H1 (cell line): ENCODE measurements at regions not wholly inside any gene's neighbourhood (a gene's known extent, or its start where the extent isn't known, plus 50 kb on each side); places are given as distances from the start of the nearest gene placed in this dataset.

Source experiments
- CTCF ChIA-PET: fragments of 300-600 bp; sonication (Branson Sonifier 250); formaldehyde crosslinking; loops from one replicate; lab custom pipeline; 2021; ENCODE audit not compliant: partially characterized antibody; lab: Charles Lee
- POLR2A ChIA-PET: fragments of 300-600 bp; sonication (Branson Sonifier 250); formaldehyde crosslinking; loops from one replicate; lab custom pipeline; 2021; ENCODE audit warnings: inconsistent platforms; ENCODE audit not compliant: partially characterized antibody; lab: Charles Lee
- DNase-seq, 2 experiments: peaks; one replicate each; pipeline versions ENCODE4 v3.0.0 to v3.0.0-alpha.2; 2010 to 2022; ENCODE audit warnings: low spot score in 2 of 2, low read depth in 1 of 2, mixed read lengths in 1 of 2
- FAIRE-seq: peaks from 2 replicates; lab custom pipeline; 2011; peaks lifted over from hg19 to GRCh38; lab: Jason Lieb, UNC
- H2AFZ ChIP-seq: 2 replicates; pipeline ENCODE4 v1.8.1; 2012; ENCODE audit warnings: low read length, inconsistent platforms
- H2AK5ac ChIP-seq: 2 replicates; pipeline ENCODE4 v1.6.1; 2013; ENCODE audit warnings: low read depth, low read length
- H2BK120ac ChIP-seq: replicated peaks from 2 replicates; pipeline ENCODE3; 2013; ENCODE audit warnings: low read depth, low read length, inconsistent platforms
- H2BK12ac ChIP-seq: 2 replicates; pipeline ENCODE4 v1.6.1; 2013; ENCODE audit warnings: low read depth, low read length
- H2BK15ac ChIP-seq: 2 replicates; pipeline ENCODE4 v1.6.1; 2013; ENCODE audit warnings: low read length
- H2BK20ac ChIP-seq: 2 replicates; pipeline ENCODE4 v1.6.1; 2013; ENCODE audit warnings: low read length
- H2BK5ac ChIP-seq: 2 replicates; pipeline ENCODE4 v1.6.1; 2013; ENCODE audit warnings: low read depth, low read length
- H3K14ac ChIP-seq: 2 replicates; pipeline ENCODE4 v1.6.1; 2013; ENCODE audit warnings: inconsistent platforms; ENCODE audit not compliant: insufficient read length
- H3K18ac ChIP-seq: 2 replicates; pipeline ENCODE4 v1.6.1; 2013; ENCODE audit warnings: low read length; ENCODE audit errors: extremely low read depth
- H3K23ac ChIP-seq: 2 replicates; pipeline ENCODE4 v1.6.1; 2013; ENCODE audit warnings: inconsistent platforms; ENCODE audit not compliant: insufficient read length
- H3K23me2 ChIP-seq: 2 replicates; pipeline ENCODE4 v1.6.1; 2013; ENCODE audit warnings: low read depth, low read length
- H3K27ac ChIP-seq: 2 replicates; pipeline ENCODE4 v1.6.1; 2011; ENCODE audit warnings: low read depth, low read length, inconsistent platforms
- H3K27me3 ChIP-seq, 4 experiments: replicated peaks in 1 of 4; 1 replicate in 1 of 4; 2 replicates in 3 of 4; pipeline versions ENCODE4 v1.6.1 to v1.8.1; 2011 to 2013; ENCODE audit warnings: low read length in 3 of 4, mild to moderate bottlenecking in 3 of 4, inconsistent platforms in 2 of 4, mixed read lengths in 2 of 4, moderate library complexity in 1 of 4; ENCODE audit not compliant: control insufficient read depth in 3 of 4, insufficient read depth in 3 of 4; ENCODE audit errors: extremely low read depth in 1 of 4
- H3K36me3 ChIP-seq, 4 experiments: 2 replicates each; pipeline versions ENCODE4 v1.6.1 to v1.8.1; 2011 to 2013; ENCODE audit warnings: mild to moderate bottlenecking in 4 of 4, low read length in 3 of 4, moderate library complexity in 2 of 4, control low read depth in 1 of 4, inconsistent platforms in 1 of 4; ENCODE audit not compliant: insufficient read depth in 4 of 4, control insufficient read depth in 2 of 4
- H3K4ac ChIP-seq: replicated peaks from 2 replicates; pipeline ENCODE3; 2013; ENCODE audit warnings: low read length, low read depth, mixed read lengths, inconsistent platforms; ENCODE audit not compliant: insufficient read length
- H3K4me1 ChIP-seq, 4 experiments: replicated peaks in 1 of 4; 1 replicate in 1 of 4; 2 replicates in 3 of 4; pipeline versions ENCODE4 v1.6.1 to v1.8.1; 2011 to 2013; ENCODE audit warnings: low read length in 3 of 4, inconsistent platforms in 2 of 4, mixed read lengths in 1 of 4; ENCODE audit not compliant: insufficient read depth in 4 of 4, control insufficient read depth in 3 of 4
- H3K4me2 ChIP-seq, 2 experiments: 2 replicates each; pipeline versions ENCODE4 v1.6.1 to v1.8.1; 2011 to 2013; ENCODE audit warnings: low read depth in 2 of 2, low read length in 2 of 2, control low read depth in 1 of 2, inconsistent platforms in 1 of 2, mild to moderate bottlenecking in 1 of 2; ENCODE audit not compliant: insufficient read depth in 1 of 2
- H3K4me3 ChIP-seq, 4 experiments: fragments of 200-600, 300-600 bp in 1 of 4; sonication (generic), shearing (Covaris generic), sonication (Bioruptor Twin) in 1 of 4; 2 replicates each; pipeline versions ENCODE4 v1.5.1 to v1.8.1; 2011 to 2016; ENCODE audit warnings: low read length in 4 of 4, low read depth in 3 of 4, control low read depth in 2 of 4, inconsistent platforms in 2 of 4, mild to moderate bottlenecking in 2 of 4, mixed read lengths in 1 of 4, moderate library complexity in 1 of 4; ENCODE audit not compliant: insufficient read depth in 2 of 4; ENCODE audit errors: extremely low read depth in 1 of 4
- H3K56ac ChIP-seq: replicated peaks from 2 replicates; pipeline ENCODE3; 2013; ENCODE audit warnings: low read depth, mild to moderate bottlenecking, mixed read lengths, low read length, inconsistent platforms; ENCODE audit not compliant: insufficient read length
- H3K79me1 ChIP-seq: 2 replicates; pipeline ENCODE4 v1.6.1; 2013; ENCODE audit warnings: low read depth, low read length, control low read depth
- H3K79me2 ChIP-seq, 2 experiments: 2 replicates each; pipeline versions ENCODE4 v1.6.1 to v1.8.1; 2012 to 2013; ENCODE audit warnings: low read length in 2 of 2, mild to moderate bottlenecking in 2 of 2, inconsistent platforms in 1 of 2; ENCODE audit not compliant: insufficient read depth in 2 of 2, control insufficient read depth in 1 of 2
- H3K9ac ChIP-seq, 4 experiments: replicated peaks in 1 of 4; 1 replicate in 1 of 4; 2 replicates in 3 of 4; pipeline versions ENCODE4 v1.6.1 to v1.8.1; 2011 to 2013; ENCODE audit warnings: low read depth in 3 of 4, low read length in 3 of 4, control low read depth in 2 of 4, mild to moderate bottlenecking in 2 of 4, moderate library complexity in 2 of 4, inconsistent platforms in 1 of 4; ENCODE audit errors: extremely low read depth in 1 of 4
- H3K9me3 ChIP-seq, 2 experiments: 2 replicates each; pipeline versions ENCODE4 v1.6.1 to v1.8.1; 2012 to 2013; ENCODE audit warnings: mild to moderate bottlenecking in 2 of 2, moderate library complexity in 2 of 2, control low read depth in 1 of 2, inconsistent platforms in 1 of 2, low read depth in 1 of 2, low read length in 1 of 2, mixed read lengths in 1 of 2; ENCODE audit not compliant: insufficient read depth in 2 of 2
- H4K20me1 ChIP-seq, 2 experiments: replicated peaks in 1 of 2; 2 replicates each; pipeline versions ENCODE3 to v1.8.1; 2011 to 2013; ENCODE audit warnings: inconsistent platforms in 2 of 2, low read length in 2 of 2, mild to moderate bottlenecking in 1 of 2; ENCODE audit not compliant: insufficient read depth in 2 of 2, control insufficient read depth in 1 of 2
- H4K5ac ChIP-seq: 2 replicates; pipeline ENCODE4 v1.6.1; 2013; ENCODE audit warnings: low read length, low read depth, mixed read lengths, inconsistent platforms; ENCODE audit not compliant: insufficient read length
- H4K8ac ChIP-seq: 2 replicates; pipeline ENCODE4 v1.8.0; 2013; ENCODE audit warnings: mild to moderate bottlenecking, moderate library complexity, low read length, inconsistent platforms; ENCODE audit not compliant: insufficient read depth; ENCODE audit errors: extremely low read depth
- H4K91ac ChIP-seq: replicated peaks from 2 replicates; pipeline ENCODE3; 2013; ENCODE audit warnings: low read length, mixed read lengths, inconsistent platforms; ENCODE audit not compliant: insufficient read length
- CBX5 ChIP-seq: fragments of 300-800, 300-1000 bp; sonication (generic); IDR thresholded peaks from 2 replicates; pipeline ENCODE4 v1.7.1; 2016; ENCODE audit warnings: antibody characterized with exemption, low read length, low read depth
- EP300 ChIP-seq, 2 experiments: IDR thresholded peaks; 1 replicate in 1 of 2; 2 replicates in 1 of 2; pipeline ENCODE4 v1.6.1; 2011 to 2012; ENCODE audit warnings: low read depth in 2 of 2, low read length in 2 of 2, mild to moderate bottlenecking in 2 of 2, borderline replicate concordance in 1 of 2, inconsistent platforms in 1 of 2, moderate library complexity in 1 of 2
- GTF2F1 ChIP-seq: IDR thresholded peaks from 2 replicates; pipeline ENCODE4 v1.6.1; 2012; ENCODE audit warnings: low read depth, low read length, improper control_type of control experiment, borderline replicate concordance
- SP2 ChIP-seq: IDR thresholded peaks from 2 replicates; pipeline ENCODE4 v1.6.1; 2012; ENCODE audit warnings: mild to moderate bottlenecking, low read length, inconsistent platforms
- TAF1 ChIP-seq: IDR thresholded peaks from 2 replicates; pipeline ENCODE4 v1.6.1; 2011; ENCODE audit warnings: mild to moderate bottlenecking, low read depth, low read length
- WGBS, 2 experiments: shearing (Covaris generic) in 1 of 2; methylation state at CpG; one replicate each; pipeline versions ENCODE4 v1.1.6 to v1.1.7; 2013 to 2015; ENCODE audit warnings: low lambda C conversion rate in 2 of 2, mixed read lengths in 2 of 2, inconsistent platforms in 1 of 2, low coverage in 1 of 2, missing lambda C conversion rate in 1 of 2; ENCODE audit not compliant: insufficient replicate concordance in 2 of 2, insufficient coverage in 1 of 2, insufficient read length in 1 of 2; ENCODE audit errors: extremely low coverage in 1 of 2, missing lambda C conversion rate in 1 of 2; 5-methylcytosine and 5-hydroxymethylcytosine counted together
- TF ChIP-seq, protein P1 (sequence below): IDR thresholded peaks from 2 replicates; pipeline ENCODE4 v1.6.1; 2011; ENCODE audit warnings: low read depth, mild to moderate bottlenecking, low read length; ENCODE audit not compliant: insufficient read depth

DNA sequence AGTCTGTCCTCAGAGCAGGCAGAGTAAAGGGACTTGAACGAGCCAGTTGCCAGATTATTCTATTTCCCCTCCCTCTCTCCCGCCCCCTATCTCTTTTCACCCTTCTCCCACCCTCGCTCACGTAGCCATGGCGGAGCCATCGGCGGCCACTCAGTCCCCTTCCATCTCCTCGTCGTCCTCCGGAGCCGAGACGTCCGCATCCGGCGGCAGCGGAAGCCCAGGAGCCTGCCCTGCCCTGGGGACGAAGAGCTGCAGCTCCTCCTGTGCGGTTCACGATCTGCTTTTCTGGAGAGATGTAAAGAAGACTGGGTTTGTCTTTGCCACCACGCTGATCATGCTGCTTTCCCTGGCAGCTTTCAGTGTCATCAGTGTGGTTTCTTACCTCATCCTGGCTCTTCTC, 106.2 kb upstream of the SMAD1 start:
- Histone ChIP-seq H2AFZ (no peak overlapping the region), H3K23me2 (no peaks in the 10 kb centered on the region), H2BK15ac (no peak overlapping the region), H4K20me1 (no peaks in the 10 kb centered on the region), H3K4me2 (no peak overlapping the region), H2BK5ac (no peak overlapping the region), H4K5ac (no peak overlapping the region), H2BK12ac (no peak overlapping the region), H2BK120ac (no peak overlapping the region), H3K9me3 (peaks cover 0 to 8% of the 10 kb centered on the region in 2 experiments; a peak in 1 of 4 replicates), H2BK20ac (no peak overlapping the region), H3K56ac (no peak overlapping the region), H2AK5ac (no peak overlapping the region), H3K27ac (no peak overlapping the region), H3K23ac (no peak overlapping the region), H3K9ac (no peak overlapping the region), H4K8ac (no peak overlapping the region), H3K36me3 (no peaks in the 10 kb centered on the region), H3K27me3 (no peaks in the 10 kb centered on the region), H3K14ac (no peak overlapping the region), H3K4ac (no peak overlapping the region), H3K79me1 (no peaks in the 10 kb centered on the region), H3K4me3 (no peak overlapping the region), H3K79me2 (no peaks in the 10 kb centered on the region), H3K4me1 (no peaks in the 10 kb centered on the region), H4K91ac (no peak overlapping the region), H3K18ac (no peak overlapping the region)
- TF ChIP-seq GTF2F1 (no peak), SP2 (no peak), EP300 (IDR thresholded peaks at IDR 0.05; ENCODE audit: borderline replicate concordance in 1 of 2, low read depth in 2 of 2, low read length in 2 of 2) (no peak), CBX5 (no peak), TAF1 (no peak)
- TF ChIP-seq, protein P1, sequence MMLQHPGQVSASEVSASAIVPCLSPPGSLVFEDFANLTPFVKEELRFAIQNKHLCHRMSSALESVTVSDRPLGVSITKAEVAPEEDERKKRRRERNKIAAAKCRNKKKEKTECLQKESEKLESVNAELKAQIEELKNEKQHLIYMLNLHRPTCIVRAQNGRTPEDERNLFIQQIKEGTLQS, result no peak
- WGBS, 2 experiments, result 95% methylated on average over 15 of the region's 20 CpGs; no CpG with 5 or more reads in 1 of the 2 experiments
- no peak for FAIRE-seq
- DNase-seq, result no peak
- POLR2A ChIA-PET, result no interaction called here
- CTCF ChIA-PET, result no interaction called here
